Activated naive CD8-positive, alpha-beta T cell treated with anti-CD3 and anti-CD28 coated beads, Interleukin-2, amount 50 U/mL, for 16 hours (primary cell): ENCODE measurements at regions not wholly inside any gene's neighbourhood (a gene's known extent, or its start where the extent isn't known, plus 50 kb on each side); places are given as distances from the start of the nearest gene placed in this dataset.
"Not testable (repeated sequence)": the region's sequence is repeated elsewhere in the genome, so short reads cannot be mapped to it uniquely, and the experiment has no call there.

ENCODE experiments used
- DNase-seq: peaks from one replicate; pipeline ENCODE4 v3.0.0-alpha.2; 2020; ENCODE audit warnings: low read depth, low spot score

DNA sequence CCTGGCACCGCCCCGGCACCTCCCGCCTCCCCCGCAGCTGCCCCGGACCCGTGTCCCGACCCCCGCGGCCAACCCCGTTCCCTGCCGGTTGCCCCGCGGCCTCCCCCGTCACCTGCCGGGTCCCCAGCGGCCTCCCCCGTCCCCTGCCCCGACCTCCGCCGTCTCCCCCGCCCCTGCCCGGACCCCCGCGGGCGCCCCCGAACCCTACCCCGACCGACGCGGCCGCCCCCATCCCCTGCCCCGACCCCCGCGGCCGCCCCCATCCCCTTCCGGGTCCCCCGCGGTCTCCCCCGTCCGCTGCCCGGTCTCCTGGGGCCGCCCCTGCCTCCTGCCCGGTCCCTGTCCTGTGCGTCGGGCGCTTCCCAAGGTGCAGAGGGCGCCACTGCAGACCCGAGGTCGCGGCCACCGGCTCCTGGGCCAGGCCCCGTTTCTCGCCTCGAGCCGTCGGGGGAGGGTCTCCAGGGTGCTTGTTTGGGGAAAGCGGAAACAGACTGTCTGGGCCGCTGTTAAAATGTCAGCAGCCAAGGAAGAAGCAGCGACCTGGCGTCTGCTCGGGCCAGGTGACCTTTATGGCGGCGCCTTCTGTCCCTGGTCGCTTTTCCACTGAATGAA is 51.6 kb upstream of the APOD start:
- DNase-seq, result not testable (repeated sequence)

DNA sequence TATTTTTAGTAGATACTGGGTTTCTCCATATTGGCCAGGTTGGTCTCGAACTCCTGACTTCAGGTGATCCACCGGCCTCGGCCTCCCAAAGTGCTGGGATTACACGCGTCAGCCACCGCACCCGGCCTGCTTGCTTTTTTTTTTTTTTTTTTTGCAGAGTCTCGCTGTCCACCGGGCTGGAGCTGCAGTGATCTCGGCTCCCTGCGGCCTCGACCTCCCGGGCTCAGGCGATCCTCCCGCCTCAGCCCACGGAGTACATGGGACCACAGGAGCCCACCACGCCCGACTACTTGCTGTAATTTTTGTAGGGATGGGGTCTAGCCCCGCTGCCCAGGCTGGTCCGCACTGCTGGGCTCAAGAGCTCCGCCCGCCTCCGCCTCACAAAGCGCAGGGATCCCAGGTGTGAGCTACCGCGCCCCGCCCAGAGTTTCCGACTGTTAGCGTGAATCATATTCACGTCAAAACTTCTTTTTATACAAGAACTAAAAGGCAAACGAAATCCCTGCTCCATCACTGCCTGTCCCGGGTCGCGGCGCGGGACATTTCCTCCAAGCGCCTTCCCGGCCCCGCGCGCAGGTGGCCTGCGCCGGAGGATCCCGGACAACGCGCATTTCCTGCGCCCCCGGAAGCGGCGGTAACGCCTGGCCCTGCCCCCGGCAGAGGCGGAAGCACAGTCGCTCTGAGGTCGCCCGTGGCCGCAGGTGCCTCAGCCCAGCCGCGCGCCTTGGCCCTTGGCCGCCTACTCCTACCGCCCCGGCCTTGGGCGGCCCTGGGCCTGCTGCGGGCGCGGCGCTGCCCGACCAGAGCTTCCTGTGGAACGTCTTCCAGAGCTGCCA is 50.9 kb upstream of the APOD start:
- not testable (repeated sequence) for DNase-seq
